GM18499 (cell line): ENCODE measurements at regions not wholly inside any gene's neighbourhood (a gene's known extent, or its start where the extent isn't known, plus 50 kb on each side); places are given as distances from the start of the nearest gene placed in this dataset.
"Not testable (repeated sequence)": the region's sequence is repeated elsewhere in the genome, so short reads cannot be mapped to it uniquely, and the experiment has no call there.

Experiments used
- ATAC-seq: cut with Tn5 transposase; IDR thresholded peaks from one replicate; pipeline ENCODE4 v1.9.1; 2021; ENCODE audit warnings: moderate number of reproducible peaks; ENCODE audit not compliant: insufficient read depth, unreplicated experiment

- not testable (repeated sequence) for ATAC-seq
These were observed 202.4 kb upstream of the PRSS16 start for GRCh38 chr6:27045131-27045530.

- not testable (repeated sequence) for ATAC-seq
These were observed 199.8 kb upstream of the PRSS16 start for GRCh38 chr6:27047725-27048124.

- ATAC-seq: no peak
These were observed 197.4 kb upstream of the PRSS16 start for GRCh38 chr6:27049863-27050781.

- not testable (repeated sequence) for ATAC-seq
These were observed 195.3 kb upstream of the PRSS16 start for GRCh38 chr6:27052082-27052730.

GRCh38 chr6:27052731-27053082 lies 194.8 kb upstream of the PRSS16 start:
- no peak for ATAC-seq

- ATAC-seq: no peak
These were observed 193.8 kb upstream of the PRSS16 start for GRCh38 chr6:27053738-27054137.

GRCh38 chr6:27056615-27057014 lies 190.9 kb upstream of the PRSS16 start:
- no peak for ATAC-seq

GRCh38 chr6:27059621-27060425 lies 187.7 kb upstream of the PRSS16 start:
- ATAC-seq: no peak

GRCh38 chr6:27061235-27061993 lies 186.1 kb upstream of the PRSS16 start:
- ATAC-seq: no peak

GRCh38 chr6:27062755-27063154 lies 184.7 kb upstream of the PRSS16 start:
- ATAC-seq: no peak

- no peak for ATAC-seq
These were observed 182.3 kb upstream of the PRSS16 start for GRCh38 chr6:27065183-27065582.

GRCh38 chr6:27066381-27066780 lies 181.1 kb upstream of the PRSS16 start:
- ATAC-seq: no peak

GRCh38 chr6:27066802-27067201 lies 180.7 kb upstream of the PRSS16 start:
- no peak for ATAC-seq

- ATAC-seq: no peak
These were observed 174.1 kb upstream of the PRSS16 start for GRCh38 chr6:27073441-27073840.

GRCh38 chr6:27076116-27076515 lies 171.4 kb upstream of the PRSS16 start:
- ATAC-seq: no peak

- no peak for ATAC-seq
These were observed 168.7 kb upstream of the PRSS16 start for GRCh38 chr6:27078734-27079357.

GRCh38 chr6:27081188-27081587 lies 166.3 kb upstream of the PRSS16 start:
- ATAC-seq: no peak

GRCh38 chr6:27081931-27082330 lies 165.6 kb upstream of the PRSS16 start:
- ATAC-seq: no peak

GRCh38 chr6:27088068-27088467 lies 159.4 kb upstream of the PRSS16 start:
- no peak for ATAC-seq
